ENCODE measurements at regions not wholly inside any gene's neighbourhood (a gene's known extent, or its start where the extent isn't known, plus 50 kb on each side); places are given as distances from the start of the nearest gene placed in this dataset.
"Not testable (repeated sequence)": the region's sequence is repeated elsewhere in the genome, so short reads cannot be mapped to it uniquely, and the experiment has no call there.

DNA sequence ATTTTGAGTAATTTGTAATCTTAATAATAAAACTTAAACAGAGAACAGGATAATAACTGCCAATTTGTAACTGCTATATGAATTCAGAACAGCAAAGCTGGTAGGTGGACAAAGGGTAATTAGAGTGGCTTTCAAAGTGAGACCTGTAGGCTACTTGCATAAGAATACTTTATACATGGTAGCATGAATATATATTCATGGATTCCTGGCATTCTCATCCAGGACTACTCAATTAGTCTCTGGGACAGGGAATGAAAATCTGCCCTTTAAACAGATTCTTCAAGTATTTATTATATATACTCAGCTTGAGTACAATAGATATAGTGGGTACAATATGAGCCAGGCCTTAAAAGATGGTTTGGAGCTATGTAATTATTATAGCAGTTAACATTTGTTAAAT, 419.9 kb downstream of the PIK3C3 start:
- intact Hi-C loops (cut with DNase I; ENCODE audit: low total_unique reads), result no loop called here
- no peak overlapping the region for H3K4me3 ChIP-seq
- no peak overlapping the region for H3K27ac ChIP-seq
- no peak for TF ChIP-seq POLR2A (IDR thresholded peaks at IDR 0.05)
- no peak for TF ChIP-seq POLR2AphosphoS5 (IDR thresholded peaks at IDR 0.05)
- no peak for TF ChIP-seq EP300 (IDR thresholded peaks at IDR 0.05; ENCODE audit: low read depth)
- TF ChIP-seq, protein P1, sequence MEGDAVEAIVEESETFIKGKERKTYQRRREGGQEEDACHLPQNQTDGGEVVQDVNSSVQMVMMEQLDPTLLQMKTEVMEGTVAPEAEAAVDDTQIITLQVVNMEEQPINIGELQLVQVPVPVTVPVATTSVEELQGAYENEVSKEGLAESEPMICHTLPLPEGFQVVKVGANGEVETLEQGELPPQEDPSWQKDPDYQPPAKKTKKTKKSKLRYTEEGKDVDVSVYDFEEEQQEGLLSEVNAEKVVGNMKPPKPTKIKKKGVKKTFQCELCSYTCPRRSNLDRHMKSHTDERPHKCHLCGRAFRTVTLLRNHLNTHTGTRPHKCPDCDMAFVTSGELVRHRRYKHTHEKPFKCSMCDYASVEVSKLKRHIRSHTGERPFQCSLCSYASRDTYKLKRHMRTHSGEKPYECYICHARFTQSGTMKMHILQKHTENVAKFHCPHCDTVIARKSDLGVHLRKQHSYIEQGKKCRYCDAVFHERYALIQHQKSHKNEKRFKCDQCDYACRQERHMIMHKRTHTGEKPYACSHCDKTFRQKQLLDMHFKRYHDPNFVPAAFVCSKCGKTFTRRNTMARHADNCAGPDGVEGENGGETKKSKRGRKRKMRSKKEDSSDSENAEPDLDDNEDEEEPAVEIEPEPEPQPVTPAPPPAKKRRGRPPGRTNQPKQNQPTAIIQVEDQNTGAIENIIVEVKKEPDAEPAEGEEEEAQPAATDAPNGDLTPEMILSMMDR (IDR thresholded peaks at IDR 0.05), result no peak
- in situ Hi-C loops (cut with MboI; ENCODE audit: low pct_ligation_motif_present in 1 of 4, low pct_unique_long_range_greater_than_20kb in 1 of 4, low sequenced_read_pairs in 3 of 4), result no loop called here
- H3K27me3 ChIP-seq, result no peaks in the 10 kb centered on the region
- H3K9me3 ChIP-seq, result no peaks in the 10 kb centered on the region
- no peaks in the 10 kb centered on the region for H3K4me1 ChIP-seq
- no peak for DNase-seq
- no peaks in the 10 kb centered on the region for H3K36me3 ChIP-seq

DNA sequence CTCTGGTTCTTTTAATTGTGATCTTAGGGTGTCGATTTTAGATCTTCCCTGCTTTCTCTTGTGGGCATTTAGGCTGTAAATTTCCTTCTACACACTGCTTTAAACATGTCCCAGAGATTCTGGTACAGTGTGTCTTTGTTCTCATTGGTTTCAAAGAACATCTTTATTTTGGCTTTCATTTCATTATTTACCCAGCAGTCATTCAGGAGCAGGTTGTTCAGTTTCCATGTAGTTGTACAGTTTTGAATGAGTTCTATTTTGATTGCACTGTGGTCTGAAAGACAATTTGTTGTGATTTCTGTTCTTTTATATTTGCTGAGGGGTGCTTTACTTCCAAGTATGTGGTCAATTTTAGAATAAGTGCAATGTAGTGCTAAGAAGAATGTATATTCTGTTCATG, 423.8 kb downstream of the PIK3C3 start:
- H3K9me3 ChIP-seq; H3K4me1 ChIP-seq; H3K27ac ChIP-seq; in situ Hi-C loops (cut with MboI; ENCODE audit: low pct_ligation_motif_present in 1 of 4, low pct_unique_long_range_greater_than_20kb in 1 of 4, low sequenced_read_pairs in 3 of 4); intact Hi-C loops (cut with DNase I; ENCODE audit: low total_unique reads); H3K4me3 ChIP-seq; DNase-seq; H3K27me3 ChIP-seq; H3K36me3 ChIP-seq: not testable (repeated sequence)
- 0 to 14% methylated on average over 1 of the region's 1 CpG for WGBS, 2 donors (ENCODE audit: low coverage in 1 of 2)

DNA sequence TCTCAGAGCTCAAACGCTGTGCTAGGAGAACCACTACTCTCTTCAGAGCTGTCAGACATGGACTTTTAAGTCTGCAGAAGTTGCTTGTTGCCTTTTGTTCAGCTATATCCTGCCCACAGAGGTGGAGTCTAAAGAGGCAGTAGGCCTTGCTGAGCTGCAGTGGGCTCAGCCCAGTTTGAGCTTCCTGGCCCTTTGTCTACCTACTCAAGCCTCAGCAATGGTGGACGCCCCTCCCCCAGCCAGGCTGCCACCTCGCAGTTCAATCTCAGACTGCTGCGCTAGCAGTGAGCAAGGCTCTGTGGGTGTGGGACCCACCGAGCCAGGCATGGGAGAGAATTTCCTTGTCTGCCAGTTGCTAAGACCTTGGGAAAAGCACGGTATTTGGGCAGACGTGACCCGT, 426.2 kb downstream of the PIK3C3 start:
- WGBS, 2 donors (ENCODE audit: low coverage in 1 of 2), result 86% methylated on average over 7 of the region's 8 CpGs; no CpG with 5 or more reads in 1 of the 2 donors
- H3K9me3 ChIP-seq; H3K36me3 ChIP-seq; intact Hi-C loops (cut with DNase I; ENCODE audit: low total_unique reads); H3K27ac ChIP-seq; H3K4me1 ChIP-seq; H3K4me3 ChIP-seq; H3K27me3 ChIP-seq; in situ Hi-C loops (cut with MboI; ENCODE audit: low pct_ligation_motif_present in 1 of 4, low pct_unique_long_range_greater_than_20kb in 1 of 4, low sequenced_read_pairs in 3 of 4); DNase-seq: not testable (repeated sequence)

DNA sequence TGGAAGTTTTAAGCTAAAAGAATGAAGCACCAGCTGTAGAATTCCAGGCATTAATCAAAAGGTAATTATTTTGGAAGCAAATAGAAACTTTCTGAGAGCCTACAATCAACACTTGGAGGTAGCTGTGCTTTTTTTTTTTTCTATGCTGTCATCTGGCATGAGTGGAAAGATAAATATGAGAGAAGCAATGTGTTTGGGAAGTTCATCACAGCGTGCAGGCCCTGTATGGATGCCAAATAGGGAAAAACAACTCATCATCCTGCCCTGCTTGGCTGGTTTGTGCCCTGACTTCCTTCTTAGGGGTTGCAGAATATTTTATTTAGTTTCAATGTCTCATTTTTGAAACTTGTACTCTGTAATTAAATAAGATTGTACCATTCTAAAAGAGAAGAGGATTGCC, 437.4 kb downstream of the PIK3C3 start:
- WGBS, 2 donors (ENCODE audit: low coverage in 1 of 2), result 25 to 33% methylated on average over 1 of the region's 1 CpG
- TF ChIP-seq POLR2AphosphoS5 (IDR thresholded peaks at IDR 0.05), result no peak
- TF ChIP-seq, protein P1 (IDR thresholded peaks at IDR 0.05), result no peak
- TF ChIP-seq POLR2A (IDR thresholded peaks at IDR 0.05), result no peak
- TF ChIP-seq EP300 (IDR thresholded peaks at IDR 0.05; ENCODE audit: low read depth), result no peak
- H3K27ac ChIP-seq, result no peak overlapping the region
- no peak for DNase-seq
- in situ Hi-C loops (cut with MboI; ENCODE audit: low pct_ligation_motif_present in 1 of 4, low pct_unique_long_range_greater_than_20kb in 1 of 4, low sequenced_read_pairs in 3 of 4), result no loop called here
- no peaks in the 10 kb centered on the region for H3K4me1 ChIP-seq
- no peak overlapping the region for H3K4me3 ChIP-seq
- no peaks in the 10 kb centered on the region for H3K9me3 ChIP-seq
- H3K27me3 ChIP-seq, result no peaks in the 10 kb centered on the region
- intact Hi-C loops (cut with DNase I; ENCODE audit: low total_unique reads), result no loop called here
- H3K36me3 ChIP-seq, result no peaks in the 10 kb centered on the region

DNA sequence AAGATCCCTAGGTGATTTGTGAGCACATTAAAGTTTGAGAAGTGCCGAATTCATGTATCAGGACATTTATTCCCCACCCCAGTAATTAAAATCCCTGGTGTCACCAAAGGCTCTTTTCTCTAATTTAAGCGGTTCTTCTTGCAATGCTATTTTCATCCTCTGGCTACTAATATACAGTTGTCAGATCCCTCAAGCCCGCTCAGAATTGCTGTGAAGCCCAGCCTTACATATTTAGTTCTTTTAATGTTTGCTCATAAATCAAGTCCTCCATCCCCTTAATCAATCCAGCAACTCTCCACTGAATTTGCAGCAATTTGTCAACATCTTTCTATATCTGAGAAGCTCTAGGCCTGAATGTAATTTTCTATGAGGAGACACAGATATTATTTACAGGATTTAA, 437.9 kb downstream of the PIK3C3 start:
- Histone ChIP-seq H3K4me1 (no peaks in the 10 kb centered on the region), H3K4me3 (no peak overlapping the region), H3K27ac (no peak overlapping the region), H3K9me3 (no peaks in the 10 kb centered on the region), H3K27me3 (no peaks in the 10 kb centered on the region), H3K36me3 (no peaks in the 10 kb centered on the region)
- DNase-seq, result no peak
- intact Hi-C loops (cut with DNase I; ENCODE audit: low total_unique reads), result no loop called here
- WGBS, 2 donors (ENCODE audit: low coverage in 1 of 2), result 70 to 83% methylated on average over 3 of the region's 3 CpGs
- TF ChIP-seq, protein P1 (IDR thresholded peaks at IDR 0.05), result no peak
- TF ChIP-seq POLR2A (IDR thresholded peaks at IDR 0.05), result no peak
- no peak for TF ChIP-seq POLR2AphosphoS5 (IDR thresholded peaks at IDR 0.05)
- no peak for TF ChIP-seq EP300 (IDR thresholded peaks at IDR 0.05; ENCODE audit: low read depth)
- in situ Hi-C loops (cut with MboI; ENCODE audit: low pct_ligation_motif_present in 1 of 4, low pct_unique_long_range_greater_than_20kb in 1 of 4, low sequenced_read_pairs in 3 of 4), result no loop called here
